Smooth muscle cell (in vitro differentiated cells): ENCODE measurements at regions not wholly inside any gene's neighbourhood (a gene's known extent, or its start where the extent isn't known, plus 50 kb on each side); places are given as distances from the start of the nearest gene placed in this dataset.

ENCODE experiments used
- DNase-seq: peaks from one replicate; lab custom pipeline; 2025; ENCODE audit not compliant: unreplicated experiment; lab: John Stamatoyannopoulos, UW
- H2AFZ ChIP-seq: fragments of 200-600 bp; sonication (generic); 2 replicates; pipeline ENCODE4 v1.6.0; 2016; ENCODE audit warnings: antibody characterized with exemption, low read depth, mild to moderate bottlenecking
- H3F3A ChIP-seq: fragments of 200-600 bp; sonication (generic); 2 replicates; pipeline ENCODE4 v1.6.0; 2017; ENCODE audit warnings: antibody characterized with exemption, low read depth
- H3K27ac ChIP-seq: fragments of 200-600 bp; sonication (generic); 2 replicates; pipeline ENCODE4 v1.5.1; 2016; ENCODE audit warnings: low read depth, mild to moderate bottlenecking
- H3K27me3 ChIP-seq: fragments of 200-600 bp; sonication (generic); 2 replicates; pipeline ENCODE4 v1.6.1; 2016; ENCODE audit warnings: low read depth, mild to moderate bottlenecking
- H3K36me3 ChIP-seq: fragments of 200-600 bp; sonication (generic); 2 replicates; pipeline ENCODE4 v1.5.1; 2016; ENCODE audit warnings: low read depth
- H3K4me1 ChIP-seq: fragments of 200-600 bp; sonication (generic); 2 replicates; pipeline ENCODE4 v1.5.1; 2016; ENCODE audit warnings: low read depth
- H3K4me2 ChIP-seq: fragments of 200-600 bp; sonication (generic); 2 replicates; pipeline ENCODE4 v1.6.0; 2016; ENCODE audit warnings: mild to moderate bottlenecking
- H3K4me3 ChIP-seq: fragments of 200-600 bp; sonication (generic); 2 replicates; pipeline ENCODE4 v1.5.1; 2016; ENCODE audit warnings: mild to moderate bottlenecking
- H3K79me2 ChIP-seq: fragments of 200-600 bp; sonication (generic); 2 replicates; pipeline ENCODE4 v1.6.0; 2016; ENCODE audit warnings: low read depth, mild to moderate bottlenecking
- H3K9ac ChIP-seq: fragments of 200-600 bp; sonication (generic); 2 replicates; pipeline ENCODE4 v1.6.0; 2016; ENCODE audit warnings: low read depth
- H3K9me3 ChIP-seq: fragments of 200-600 bp; sonication (generic); replicated peaks from 2 replicates; pipeline ENCODE4 v1.5.1; 2016; ENCODE audit warnings: low read depth
- H4K20me1 ChIP-seq: fragments of 200-600 bp; sonication (generic); 2 replicates; pipeline ENCODE4 v1.6.0; 2016; ENCODE audit warnings: low read depth
- CTCF ChIP-seq: fragments of 200-600 bp; sonication (generic); IDR thresholded peaks from 2 replicates; pipeline ENCODE4 v1.5.1; 2017; ENCODE audit warnings: borderline replicate concordance, mild to moderate bottlenecking, antibody characterized with exemption; ENCODE audit not compliant: insufficient read depth, poor library complexity, severe bottlenecking
- WGBS: methylation state at CpG from one replicate; pipeline ENCODE4 v1.1.7; 2016; ENCODE audit warnings: low lambda C conversion rate; 5-methylcytosine and 5-hydroxymethylcytosine counted together

GRCh38 chr22:48169227-48169626 is 1406.8 kb downstream of the TBC1D22A start:
- no peak for TF ChIP-seq CTCF
- WGBS: 71% methylated on average over 4 of the region's 4 CpGs
- no peak overlapping the region for H2AFZ ChIP-seq
- no peak overlapping the region for H3K9ac ChIP-seq
- no peaks in the 10 kb centered on the region for H4K20me1 ChIP-seq
- no peak overlapping the region for H3K4me2 ChIP-seq
- no peaks in the 10 kb centered on the region for H3K36me3 ChIP-seq
- H3K9me3 ChIP-seq: no peaks in the 10 kb centered on the region
- H3K4me3 ChIP-seq: no peak overlapping the region
- no peaks in the 10 kb centered on the region for H3K79me2 ChIP-seq
- DNase-seq: no peak
- H3F3A ChIP-seq: no peaks in the 10 kb centered on the region
- H3K27ac ChIP-seq: no peak overlapping the region
- no peaks in the 10 kb centered on the region for H3K27me3 ChIP-seq
- H3K4me1 ChIP-seq: no peaks in the 10 kb centered on the region

GRCh38 chr22:48167238-48167637 is 1404.8 kb downstream of the TBC1D22A start:
- no peak overlapping the region for H3K9ac ChIP-seq
- H3F3A ChIP-seq: no peaks in the 10 kb centered on the region
- no peaks in the 10 kb centered on the region for H4K20me1 ChIP-seq
- no peaks in the 10 kb centered on the region for H3K36me3 ChIP-seq
- no peak for DNase-seq
- H3K9me3 ChIP-seq: no peaks in the 10 kb centered on the region
- H3K27ac ChIP-seq: no peak overlapping the region
- no peak overlapping the region for H2AFZ ChIP-seq
- no peak overlapping the region for H3K4me2 ChIP-seq
- no peaks in the 10 kb centered on the region for H3K27me3 ChIP-seq
- H3K4me3 ChIP-seq: no peak overlapping the region
- 58% methylated on average over 6 of the region's 6 CpGs for WGBS
- no peaks in the 10 kb centered on the region for H3K4me1 ChIP-seq
- TF ChIP-seq CTCF: no peak
- no peaks in the 10 kb centered on the region for H3K79me2 ChIP-seq

GRCh38 chr22:48161298-48161697 is 1398.8 kb downstream of the TBC1D22A start:
- no peaks in the 10 kb centered on the region for H3K4me1 ChIP-seq
- H3K9ac ChIP-seq: no peak overlapping the region
- H2AFZ ChIP-seq: no peak overlapping the region
- DNase-seq: no peak
- no peaks in the 10 kb centered on the region for H3F3A ChIP-seq
- no peak overlapping the region for H3K27ac ChIP-seq
- H3K4me2 ChIP-seq: no peak overlapping the region
- H3K79me2 ChIP-seq: no peaks in the 10 kb centered on the region
- no peak for TF ChIP-seq CTCF
- H3K4me3 ChIP-seq: no peak overlapping the region
- no peaks in the 10 kb centered on the region for H3K27me3 ChIP-seq
- H3K36me3 ChIP-seq: no peaks in the 10 kb centered on the region
- 85% methylated on average over 4 of the region's 4 CpGs for WGBS
- no peaks in the 10 kb centered on the region for H4K20me1 ChIP-seq
- no peaks in the 10 kb centered on the region for H3K9me3 ChIP-seq

- TF ChIP-seq CTCF: no peak
- no peaks in the 10 kb centered on the region for H3K36me3 ChIP-seq
These were observed 1395.2 kb downstream of the TBC1D22A start for GRCh38 chr22:48157676-48158075.

More at GRCh38 chr22:48157676-48158075, 1395.2 kb downstream of the TBC1D22A start:
- Histone ChIP-seq H3K9me3 (no peaks in the 10 kb centered on the region), H3K27me3 (no peaks in the 10 kb centered on the region), H3K79me2 (no peaks in the 10 kb centered on the region), H3K4me1 (no peaks in the 10 kb centered on the region), H3F3A (no peaks in the 10 kb centered on the region), H2AFZ (no peak overlapping the region), H3K4me3 (no peak overlapping the region), H3K27ac (no peak overlapping the region), H4K20me1 (no peaks in the 10 kb centered on the region), H3K9ac (no peak overlapping the region), H3K4me2 (no peak overlapping the region)
- 91% methylated on average over 11 of the region's 11 CpGs for WGBS
- DNase-seq: no peak
